BE2C (cell line): ENCODE measurements at regions not wholly inside any gene's neighbourhood (a gene's known extent, or its start where the extent isn't known, plus 50 kb on each side); places are given as distances from the start of the nearest gene placed in this dataset.

ENCODE experiments used
- DNase-seq: peaks from one replicate; pipeline ENCODE4 v3.0.0-alpha.2; 2020
- H3K27me3 ChIP-seq: fragments of 250-450 bp; sonication (Bioruptor Pico); 2 replicates; pipeline ENCODE4 v1.5.1; 2020; ENCODE audit warnings: mild to moderate bottlenecking
- H3K36me3 ChIP-seq: fragments of 250-450 bp; sonication (Bioruptor Pico); 2 replicates; pipeline ENCODE4 v1.5.1; 2020; ENCODE audit warnings: mild to moderate bottlenecking
- H3K4me1 ChIP-seq: fragments of 250-450 bp; sonication (Bioruptor Pico); 2 replicates; pipeline ENCODE4 v1.5.1; 2020
- H3K4me3 ChIP-seq: 2 replicates; pipeline ENCODE4 v1.5.1; 2011; ENCODE audit warnings: low read depth, low read length
- H3K9me3 ChIP-seq: fragments of 250-450 bp; sonication (Bioruptor Pico); 2 replicates; pipeline ENCODE4 v1.5.1; 2020
- CTCF ChIP-seq: IDR thresholded peaks from 2 replicates; pipeline ENCODE4 v1.5.1; 2012; ENCODE audit warnings: mild to moderate bottlenecking, low read depth, low read length

GRCh38 chr9:88044200-88044599, 69.9 kb upstream of the CDK20 start:
- Histone ChIP-seq H3K9me3 (no peaks in the 10 kb centered on the region; the same call in 1 of the 2 replicates), H3K27me3 (no peaks in the 10 kb centered on the region), H3K4me3 (no peak overlapping the region), H3K4me1 (no peaks in the 10 kb centered on the region), H3K36me3 (no peaks in the 10 kb centered on the region)
- no peak for DNase-seq
- no peak for TF ChIP-seq CTCF

GRCh38 chr9:88043647-88044046, 69.3 kb upstream of the CDK20 start:
- TF ChIP-seq CTCF, result no peak
- Histone ChIP-seq H3K4me3 (no peak overlapping the region), H3K36me3 (no peaks in the 10 kb centered on the region), H3K4me1 (no peaks in the 10 kb centered on the region), H3K27me3 (no peaks in the 10 kb centered on the region), H3K9me3 (no peaks in the 10 kb centered on the region; the same call in 1 of the 2 replicates)
- no peak for DNase-seq

- H3K4me1 ChIP-seq, result no peaks in the 10 kb centered on the region
- no peak overlapping the region for H3K4me3 ChIP-seq
- no peaks in the 10 kb centered on the region for H3K27me3 ChIP-seq
- H3K9me3 ChIP-seq, result no peaks in the 10 kb centered on the region; the same call in 1 of the 2 replicates
- no peak for DNase-seq
- peak; percentile 57 for TF ChIP-seq CTCF
- H3K36me3 ChIP-seq, result no peaks in the 10 kb centered on the region
Observed at GRCh38 chr9:88041447-88041846, 67.1 kb upstream of the CDK20 start.

- H3K27me3 ChIP-seq, result no peaks in the 10 kb centered on the region
- DNase-seq, result no peak
- H3K4me1 ChIP-seq, result no peaks in the 10 kb centered on the region
- no peaks in the 10 kb centered on the region for H3K36me3 ChIP-seq
- H3K4me3 ChIP-seq, result no peak overlapping the region
- no peaks in the 10 kb centered on the region for H3K9me3 ChIP-seq
- TF ChIP-seq CTCF, result no peak
Observed at GRCh38 chr9:88037285-88037845, 63.0 kb upstream of the CDK20 start.

GRCh38 chr9:88034964-88035363, 60.6 kb upstream of the CDK20 start:
- no peak for DNase-seq
- H3K36me3 ChIP-seq, result no peaks in the 10 kb centered on the region
- no peak overlapping the region for H3K4me3 ChIP-seq
- no peak for TF ChIP-seq CTCF
- H3K4me1 ChIP-seq, result no peaks in the 10 kb centered on the region
- no peaks in the 10 kb centered on the region for H3K27me3 ChIP-seq
- H3K9me3 ChIP-seq, result no peaks in the 10 kb centered on the region

GRCh38 chr9:88033359-88033702, 59.0 kb upstream of the CDK20 start:
- TF ChIP-seq CTCF, result no peak
- H3K27me3 ChIP-seq, result no peaks in the 10 kb centered on the region
- no peak for DNase-seq
- H3K4me3 ChIP-seq, result no peak overlapping the region
- H3K36me3 ChIP-seq, result no peaks in the 10 kb centered on the region
- H3K4me1 ChIP-seq, result no peaks in the 10 kb centered on the region
- H3K9me3 ChIP-seq, result no peaks in the 10 kb centered on the region
